Cerebellar cortex (tissue), 1 donor: ENCODE measurements at regions not wholly inside any gene's neighbourhood (a gene's known extent, or its start where the extent isn't known, plus 50 kb on each side); places are given as distances from the start of the nearest gene placed in this dataset.
A peak's percentile ranks its signal among the peaks of the same experiment; 100 is the strongest.
"Not testable (repeated sequence)": the region's sequence is repeated elsewhere in the genome, so short reads cannot be mapped to it uniquely, and the experiment has no call there.

Experiments
- DNase-seq: peaks from one replicate; pipeline ENCODE4 v3.0.0-alpha.2; 2015; ENCODE audit warnings: low spot score

DNA sequence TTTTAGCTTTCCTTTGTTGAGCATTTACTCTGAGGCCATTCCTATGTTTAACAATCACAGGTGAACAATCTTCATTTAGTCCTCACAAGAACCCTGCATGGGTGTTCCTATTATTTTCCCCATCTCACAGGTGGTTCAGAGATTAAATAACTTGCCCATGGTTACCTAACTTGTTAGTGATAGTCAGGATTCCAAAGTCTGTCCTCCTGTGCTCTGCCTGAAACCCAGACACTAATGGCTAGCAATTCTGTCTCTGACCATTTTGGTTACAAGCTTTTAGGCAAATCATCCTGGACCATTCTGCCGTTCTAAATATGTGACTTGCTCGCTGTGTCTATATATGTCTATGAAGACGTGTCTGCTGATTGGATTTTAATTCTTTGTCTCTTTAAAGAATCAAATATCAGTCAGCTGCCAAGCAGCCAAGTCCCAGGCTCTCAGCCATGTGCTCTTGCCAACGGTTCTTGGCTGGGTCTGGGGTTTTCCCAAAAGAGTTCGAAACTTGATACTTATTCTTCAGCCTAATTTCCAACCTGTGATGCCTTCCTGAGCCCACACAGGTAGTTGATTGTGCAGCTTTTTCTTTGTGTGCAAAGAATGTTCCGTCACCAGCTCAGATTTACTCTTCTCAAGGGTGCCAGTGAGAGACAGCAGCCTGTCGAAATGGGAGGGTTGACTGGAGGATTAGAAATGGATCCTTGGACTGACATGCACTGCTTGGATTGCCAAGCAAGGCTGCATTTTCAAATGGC, 121.7 kb downstream of the NREP start:
- peak; percentile 72 for DNase-seq

DNA sequence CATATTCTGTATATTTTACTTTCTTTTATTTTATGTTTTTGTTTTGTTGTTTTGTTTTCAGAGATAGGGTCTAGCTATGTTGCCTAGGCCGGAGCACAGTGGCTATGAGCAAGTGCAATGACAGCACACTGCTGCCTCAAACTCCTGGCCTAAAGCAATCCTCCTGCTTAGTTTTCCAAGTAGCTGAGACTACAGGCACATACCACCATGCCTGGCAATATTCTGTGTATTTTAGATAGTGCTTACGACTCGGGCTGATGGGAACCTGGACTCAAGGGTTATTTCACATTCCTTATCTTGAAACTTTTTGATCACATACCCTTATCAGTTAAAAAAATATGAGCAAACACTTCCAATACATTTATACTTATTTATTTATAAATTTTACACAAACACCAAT, 119.0 kb upstream of the STARD4 start:
- DNase-seq = no peak

DNA sequence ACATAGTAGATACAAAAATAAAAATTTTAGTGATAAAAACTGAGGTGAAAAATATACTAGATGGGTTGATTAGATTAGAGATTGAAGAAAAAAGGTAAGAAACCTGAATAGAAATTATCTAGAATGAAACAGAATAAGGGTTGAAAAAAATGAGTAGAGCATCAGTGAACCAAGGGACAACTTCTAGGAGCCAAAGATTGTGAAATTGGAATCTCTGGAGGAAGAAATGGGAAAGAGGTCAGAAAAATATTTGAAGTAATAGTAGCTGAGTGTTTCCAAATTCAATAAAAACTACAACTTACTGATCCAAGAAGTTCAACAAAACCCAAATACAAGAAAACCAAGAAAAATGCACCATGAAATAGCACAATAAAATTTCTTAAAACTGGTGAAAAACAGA, 116.6 kb upstream of the STARD4 start:
- DNase-seq = no peak

DNA sequence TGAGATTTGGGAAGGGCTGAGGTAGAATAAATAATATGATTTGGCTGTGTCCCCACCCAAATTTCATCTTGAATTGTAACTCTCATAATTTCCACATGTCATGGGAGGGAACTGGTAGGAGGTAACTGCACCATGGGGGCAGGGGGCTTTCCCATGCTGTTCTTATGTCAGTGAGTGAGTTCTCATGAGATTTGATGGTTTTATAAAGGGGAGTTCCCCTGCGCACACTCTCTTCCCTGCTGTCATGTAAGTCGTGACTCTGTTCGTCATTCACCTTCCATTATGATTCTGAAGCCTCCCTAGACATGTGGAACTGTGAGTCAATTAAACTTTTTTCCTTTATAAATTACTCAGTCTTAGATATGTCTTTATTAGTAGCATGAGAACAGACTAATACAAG, 115.5 kb upstream of the STARD4 start:
- no peak for DNase-seq

DNA sequence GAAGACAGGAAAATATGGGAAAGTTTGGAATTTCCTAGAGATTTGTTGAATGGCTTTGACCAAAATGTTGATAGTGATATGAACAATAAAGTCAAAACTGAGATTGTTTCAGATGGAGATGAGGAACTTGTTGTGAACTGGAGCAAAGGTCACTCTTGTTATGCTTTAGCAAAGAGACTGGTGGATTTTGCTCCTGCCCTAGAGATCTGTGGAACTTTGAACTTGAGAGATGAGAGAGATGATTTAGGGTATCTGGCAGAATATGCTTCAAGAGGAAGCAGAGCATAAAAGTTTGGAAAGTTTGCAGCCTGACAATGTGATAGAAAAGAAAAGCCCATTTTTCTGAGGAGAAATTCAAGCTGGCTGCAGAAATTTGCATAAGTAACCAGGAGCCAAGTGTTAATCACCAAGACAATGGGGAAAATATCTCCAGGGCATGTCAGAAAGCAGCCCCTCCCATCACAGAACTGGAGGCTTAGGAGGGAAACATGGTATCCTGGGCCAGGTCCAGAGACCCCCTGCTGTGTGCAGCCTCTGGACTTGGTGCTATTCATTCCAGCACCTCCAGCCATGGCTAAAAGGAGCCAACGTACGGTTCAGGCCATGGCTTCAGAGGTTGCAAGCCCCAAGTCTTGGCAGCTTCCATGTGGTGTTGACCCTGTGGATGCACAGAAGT, 114.3 kb upstream of the STARD4 start:
- no peak for DNase-seq

DNA sequence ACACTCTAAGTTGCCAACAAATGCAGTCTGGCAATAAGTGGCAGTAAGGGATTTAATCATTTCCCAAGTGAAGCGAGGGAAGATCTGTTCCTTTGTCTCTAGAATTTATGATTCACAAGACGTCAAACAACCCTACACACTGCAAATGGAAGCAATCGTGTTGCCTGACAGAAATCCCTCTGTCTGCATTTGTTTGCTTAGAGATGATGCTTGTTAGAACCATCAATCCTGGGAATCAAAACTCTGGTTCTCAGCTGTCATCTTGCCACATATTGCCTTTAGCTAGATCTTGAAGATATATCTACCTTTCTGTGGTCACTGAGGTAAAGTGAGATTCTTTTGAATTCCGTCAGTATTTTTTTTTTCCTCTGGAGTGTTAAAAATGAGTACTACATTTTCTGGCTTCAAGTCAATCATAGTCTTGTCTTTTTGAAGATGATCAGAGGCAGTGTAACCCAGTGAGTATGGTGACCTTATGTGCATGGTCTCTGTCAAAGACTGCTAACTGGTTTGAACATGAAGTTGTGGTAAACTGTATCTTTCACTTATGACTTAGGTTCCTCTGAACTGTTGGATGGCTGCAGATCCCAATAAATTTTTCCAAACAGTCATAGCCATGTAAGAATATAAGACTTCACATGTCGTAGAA, 106.4 kb upstream of the STARD4 start:
- DNase-seq = no peak

DNA sequence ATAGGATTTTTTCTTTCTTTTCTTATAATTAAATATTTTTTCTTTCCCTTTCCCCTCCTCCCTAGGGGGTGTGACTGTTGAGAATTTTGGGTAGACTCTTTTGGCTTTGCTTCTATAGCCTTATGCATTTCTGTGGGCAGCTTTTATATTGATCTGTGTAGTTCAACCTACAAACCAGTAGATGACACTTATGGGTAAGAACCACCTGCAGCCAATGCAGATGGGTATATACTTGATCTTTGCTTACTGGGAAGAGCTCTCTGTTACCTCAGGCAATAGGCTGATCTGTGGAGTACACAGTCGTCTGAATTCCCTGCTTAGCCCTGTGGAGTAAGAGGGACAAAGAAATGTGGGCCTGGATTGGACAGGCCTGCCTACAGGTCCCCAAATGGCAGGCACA, 102.7 kb upstream of the STARD4 start:
- no peak for DNase-seq

DNA sequence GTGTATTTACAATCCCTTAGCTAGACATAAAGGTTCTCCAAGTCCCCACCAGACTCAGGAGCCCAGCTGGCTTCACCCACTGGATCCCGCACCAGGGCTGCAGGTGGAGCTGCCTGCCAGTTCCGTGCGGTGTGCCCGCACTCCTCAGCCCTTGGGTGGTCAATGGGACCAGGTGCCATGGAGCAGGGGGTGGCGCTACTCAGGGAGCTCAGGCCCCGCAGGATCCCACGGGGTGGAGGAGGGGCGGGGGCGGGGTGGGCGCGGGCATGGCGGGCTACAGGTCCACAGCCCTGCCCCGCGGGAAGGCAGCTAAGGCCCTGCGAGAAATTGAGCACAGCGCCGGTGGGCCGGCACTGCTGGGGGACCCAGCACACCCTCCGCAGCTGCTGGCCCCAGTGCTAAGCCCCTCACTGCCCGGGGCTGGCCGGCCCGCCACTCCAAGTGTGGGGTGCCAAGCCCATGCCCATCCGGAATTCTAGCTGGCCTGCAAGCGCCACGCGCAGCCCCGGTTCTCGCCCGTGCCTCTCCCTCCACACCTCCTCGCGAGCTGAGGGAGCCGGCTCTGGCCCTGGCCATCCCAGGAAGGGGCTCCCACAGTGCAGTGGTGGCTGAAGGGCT, 99.8 kb upstream of the STARD4 start:
- not testable (repeated sequence) for DNase-seq

DNA sequence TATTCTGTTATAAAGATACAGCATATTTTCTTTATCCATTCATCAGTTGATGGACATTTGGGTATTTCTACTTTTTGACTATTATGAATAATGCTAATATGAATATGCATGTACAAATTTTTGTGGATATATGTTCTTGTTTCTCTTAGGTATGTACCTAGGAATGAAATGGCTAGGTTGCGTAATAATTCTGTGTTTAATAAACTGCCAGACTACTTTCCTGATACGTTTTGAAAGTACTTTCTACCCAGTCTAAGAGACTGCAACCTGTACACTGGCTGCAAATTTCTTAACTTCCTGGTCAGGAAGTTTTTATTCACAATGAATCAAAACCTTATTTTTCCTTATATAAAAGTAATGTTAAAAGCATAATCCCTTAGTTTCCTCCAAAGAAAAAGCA, 93.9 kb upstream of the STARD4 start:
- DNase-seq = no peak

DNA sequence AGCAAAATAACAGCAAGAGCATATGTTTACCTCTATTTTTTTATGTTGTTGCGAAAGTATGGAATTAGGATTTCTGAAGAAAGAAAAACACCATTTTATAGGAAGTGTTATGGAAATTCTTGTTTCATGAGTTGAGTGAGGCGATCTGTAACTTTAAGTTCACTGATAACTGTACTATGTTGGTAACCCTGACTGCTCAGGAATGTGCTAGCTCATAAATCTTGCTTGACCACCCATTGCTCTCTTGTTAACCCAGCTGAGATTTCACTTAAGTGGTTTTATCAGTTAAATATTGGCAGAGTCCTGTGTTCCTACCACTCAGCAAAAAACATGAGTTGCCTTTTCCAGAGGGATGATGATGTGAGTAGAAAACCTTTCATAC, 91.1 kb upstream of the STARD4 start:
- DNase-seq = no peak

DNA sequence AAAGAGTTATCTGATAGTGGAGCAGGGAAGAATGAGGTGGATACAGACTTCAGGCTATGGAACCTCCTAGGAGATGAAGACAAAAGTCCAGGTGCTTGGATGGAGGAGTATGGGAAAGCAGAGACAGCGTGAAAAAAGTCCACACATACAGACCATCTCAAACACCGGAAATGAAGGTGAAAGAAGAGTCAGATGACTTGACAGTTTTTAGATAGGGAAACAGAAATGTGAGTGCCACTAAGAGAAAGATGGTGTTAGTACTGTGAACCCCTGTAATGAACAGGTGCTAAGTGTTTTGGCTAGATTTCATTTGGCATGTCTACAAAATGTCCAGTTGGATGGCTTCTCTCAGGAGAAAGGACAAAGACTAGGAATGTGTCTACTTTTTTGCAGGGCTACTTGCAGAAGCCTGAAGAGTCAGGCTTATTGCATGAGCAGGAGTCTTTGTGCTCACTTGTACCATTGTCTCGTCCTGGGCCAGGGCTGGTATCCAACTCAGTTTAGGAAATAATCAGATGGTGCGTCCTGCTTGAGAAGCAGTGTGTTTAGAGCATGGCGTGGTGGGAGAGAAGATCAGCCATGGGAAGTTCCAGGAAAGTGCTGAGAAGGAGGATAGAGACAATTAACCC, 90.6 kb upstream of the STARD4 start:
- no peak for DNase-seq

DNA sequence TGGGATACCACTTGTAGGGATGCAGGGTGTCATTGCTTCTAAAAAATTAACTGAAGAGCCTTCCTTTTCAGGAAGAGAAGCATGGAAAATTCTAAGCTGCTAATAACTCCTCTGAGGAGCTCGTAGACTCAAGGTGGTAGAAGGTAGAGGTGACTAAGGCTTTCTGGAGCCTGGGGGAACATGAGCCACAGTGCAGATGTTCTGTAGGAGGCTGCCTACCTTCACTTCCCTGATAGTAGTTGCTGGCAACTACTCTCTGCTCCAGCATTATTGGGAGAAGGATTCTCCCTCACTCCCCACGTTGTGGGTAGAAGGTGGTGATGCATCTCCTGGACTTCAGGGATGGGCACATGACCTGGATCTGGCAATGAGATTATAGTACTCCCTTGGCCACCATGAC, 86.7 kb upstream of the STARD4 start:
- DNase-seq = no peak

DNA sequence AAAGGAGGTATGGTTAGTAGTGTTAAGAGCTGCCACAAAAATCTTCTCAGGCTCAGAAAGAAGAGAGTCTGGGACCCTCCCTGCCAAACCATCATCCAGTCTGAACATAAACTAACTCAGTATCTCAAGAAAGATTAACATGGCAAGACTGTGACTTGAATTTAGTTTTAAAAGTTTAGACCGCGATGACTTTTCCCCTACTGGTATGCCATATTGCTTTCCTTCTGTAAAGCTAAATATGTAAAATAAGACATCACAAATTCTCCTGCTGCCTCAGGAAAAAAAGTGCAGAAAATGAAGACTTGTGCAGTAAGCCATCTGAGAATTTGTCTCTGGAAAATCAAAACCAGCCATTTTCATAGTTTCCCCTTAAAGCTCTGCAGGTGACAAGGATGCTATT, 85.2 kb upstream of the STARD4 start:
- DNase-seq = no peak

DNA sequence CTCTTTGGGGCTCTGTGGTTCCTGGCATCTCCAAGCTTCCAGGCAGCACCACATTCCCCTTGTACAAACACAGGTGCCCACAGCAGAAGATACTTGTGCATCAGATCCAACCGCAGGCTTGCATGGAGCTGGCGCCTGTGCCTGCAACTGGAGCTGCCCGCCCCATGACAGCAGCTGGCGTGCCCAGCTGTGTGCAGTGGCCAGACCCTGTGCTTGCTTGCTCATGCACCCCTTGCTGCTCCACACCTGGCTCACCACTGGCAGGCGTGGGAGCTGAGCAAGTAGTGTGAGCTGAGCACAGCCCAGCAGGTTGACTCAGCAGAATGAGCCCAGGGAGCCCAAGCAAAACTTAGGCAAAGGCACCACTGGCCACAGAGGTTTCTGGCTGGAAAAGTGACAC, 84.4 kb upstream of the STARD4 start:
- no peak for DNase-seq

DNA sequence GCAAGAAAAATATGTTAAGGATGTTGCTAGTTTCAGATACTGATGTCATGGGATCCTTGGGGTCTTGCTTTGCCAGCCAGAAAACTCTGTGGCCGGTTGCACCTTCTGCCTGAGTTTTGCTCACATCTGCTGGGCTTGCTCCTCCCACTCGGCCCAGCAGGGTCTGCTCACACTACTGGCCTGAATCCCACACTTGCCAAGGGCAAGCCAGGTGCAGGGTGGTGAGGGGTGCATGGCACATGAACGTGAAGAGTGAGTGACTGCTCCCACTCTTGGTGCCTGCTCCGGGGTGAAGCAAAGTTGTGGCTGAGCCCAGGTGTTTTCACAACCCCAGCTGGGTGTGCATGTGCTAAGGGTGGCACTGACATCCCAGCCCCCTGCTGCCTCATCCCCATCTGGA, 83.1 kb upstream of the STARD4 start:
- DNase-seq = no peak

DNA sequence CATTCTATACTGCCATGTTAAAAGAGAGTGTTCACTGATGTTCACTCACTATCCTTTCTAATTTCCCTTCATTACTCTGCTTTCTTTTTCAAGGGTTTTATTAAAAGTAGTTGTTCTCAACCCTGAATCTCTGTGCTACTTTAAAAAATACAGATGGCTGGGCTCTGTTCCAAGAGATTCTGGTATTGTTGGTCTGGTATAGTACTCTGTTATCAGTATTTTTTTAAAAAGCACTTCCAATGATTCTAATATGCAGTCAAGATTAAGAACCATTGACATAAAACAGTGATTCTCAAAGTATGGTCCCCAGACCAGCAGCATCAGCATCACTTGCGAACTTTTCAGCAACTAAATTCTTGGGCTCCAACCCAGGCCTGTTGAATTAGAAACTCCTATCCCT, 77.0 kb upstream of the STARD4 start:
- no peak for DNase-seq

DNA sequence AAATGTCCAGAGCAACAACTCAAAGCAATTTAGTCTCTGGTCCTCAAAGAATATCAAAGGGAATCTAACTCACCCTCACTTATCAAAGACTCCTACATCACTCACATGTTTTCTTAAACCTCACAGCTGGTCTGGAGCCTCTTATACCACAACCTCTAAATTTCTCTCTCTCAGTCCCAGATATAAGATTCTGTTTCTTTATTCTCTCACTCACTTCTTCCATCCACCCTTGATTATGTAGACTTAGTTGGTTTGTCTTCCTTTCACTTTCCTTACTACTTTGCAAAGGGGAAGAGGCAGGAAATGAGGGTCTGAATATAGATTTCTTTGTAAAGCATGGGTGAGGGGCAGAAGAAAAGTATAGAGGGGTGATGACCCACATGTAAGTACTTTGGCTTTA, 75.4 kb upstream of the STARD4 start:
- no peak for DNase-seq

DNA sequence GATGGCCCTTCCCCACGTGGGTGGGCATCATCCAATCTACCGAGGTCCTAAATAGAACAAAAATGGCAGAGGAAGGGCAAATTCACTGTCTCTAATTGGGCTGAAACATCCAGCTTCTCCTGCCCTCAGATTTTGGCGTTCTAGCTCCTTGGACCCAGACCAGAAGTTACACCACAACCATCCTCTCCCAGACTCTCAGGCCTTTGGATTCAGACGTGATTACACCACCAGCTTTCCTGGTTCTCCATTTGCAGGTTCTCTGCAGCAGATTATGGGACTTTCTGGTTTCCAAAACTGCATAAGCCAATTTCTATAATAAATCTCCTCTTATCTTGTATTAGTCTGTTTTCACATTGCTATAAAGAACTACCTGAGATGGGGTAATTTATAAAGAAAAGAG, 73.6 kb upstream of the STARD4 start:
- no peak for DNase-seq

DNA sequence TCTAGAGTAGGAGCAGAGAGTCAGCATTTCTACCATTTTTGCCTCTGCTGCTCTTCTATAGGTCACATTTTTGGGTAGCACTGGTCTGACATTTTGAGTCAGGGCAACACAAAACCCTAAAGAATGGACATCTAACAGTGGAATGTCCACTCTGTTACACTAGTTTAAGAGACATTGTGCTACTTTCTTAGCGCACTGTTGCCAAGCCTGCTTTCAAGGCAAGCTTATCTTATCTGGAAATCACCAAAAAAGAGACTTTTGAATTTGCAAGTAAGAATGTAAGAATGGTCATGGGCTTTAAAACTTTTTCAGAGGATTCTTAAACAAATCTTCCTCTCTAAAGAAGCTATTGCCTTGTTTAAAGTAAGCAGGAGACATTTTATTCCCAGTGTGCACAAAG, 73.0 kb upstream of the STARD4 start:
- no peak for DNase-seq

DNA sequence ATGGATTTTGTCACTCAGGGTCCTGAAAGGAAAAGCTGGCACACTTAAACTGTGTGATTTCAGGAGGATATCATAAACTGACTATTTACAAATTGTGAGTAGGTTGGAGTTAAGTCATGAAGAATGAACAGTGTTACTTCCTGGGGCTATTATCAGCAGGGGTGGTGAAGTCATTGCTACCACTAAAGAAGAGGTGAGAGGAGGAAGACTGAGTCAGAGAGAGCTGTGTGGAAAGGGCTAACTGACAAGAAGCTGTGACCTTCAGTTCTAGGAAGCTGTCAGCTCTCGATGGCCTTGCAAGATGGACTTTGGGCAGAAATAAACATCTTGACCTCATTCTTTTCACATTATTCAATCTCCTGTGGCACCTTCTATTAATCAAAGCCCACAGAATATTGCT, 72.3 kb upstream of the STARD4 start:
- no peak for DNase-seq

DNA sequence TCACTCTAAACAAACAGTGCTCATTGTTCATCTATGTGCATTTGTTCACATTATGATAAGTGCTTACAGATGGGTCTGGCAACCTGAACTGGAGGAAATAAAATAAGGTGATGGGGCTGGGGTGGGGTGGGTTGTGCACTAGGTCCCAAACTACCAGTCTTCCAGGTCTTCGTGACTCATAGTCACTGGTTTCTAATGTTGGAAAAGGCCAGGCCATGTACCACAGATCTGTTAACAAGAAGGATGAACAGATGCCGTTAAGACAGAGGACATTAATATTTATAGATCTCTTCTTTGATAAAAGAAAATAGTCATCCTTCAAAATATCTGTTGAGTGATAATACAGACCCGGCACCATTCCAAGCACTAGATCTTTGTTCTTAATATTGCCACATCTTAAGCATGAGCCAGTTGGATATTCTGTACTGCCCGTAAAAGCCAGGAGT, 71.4 kb upstream of the STARD4 start:
- no peak for DNase-seq

DNA sequence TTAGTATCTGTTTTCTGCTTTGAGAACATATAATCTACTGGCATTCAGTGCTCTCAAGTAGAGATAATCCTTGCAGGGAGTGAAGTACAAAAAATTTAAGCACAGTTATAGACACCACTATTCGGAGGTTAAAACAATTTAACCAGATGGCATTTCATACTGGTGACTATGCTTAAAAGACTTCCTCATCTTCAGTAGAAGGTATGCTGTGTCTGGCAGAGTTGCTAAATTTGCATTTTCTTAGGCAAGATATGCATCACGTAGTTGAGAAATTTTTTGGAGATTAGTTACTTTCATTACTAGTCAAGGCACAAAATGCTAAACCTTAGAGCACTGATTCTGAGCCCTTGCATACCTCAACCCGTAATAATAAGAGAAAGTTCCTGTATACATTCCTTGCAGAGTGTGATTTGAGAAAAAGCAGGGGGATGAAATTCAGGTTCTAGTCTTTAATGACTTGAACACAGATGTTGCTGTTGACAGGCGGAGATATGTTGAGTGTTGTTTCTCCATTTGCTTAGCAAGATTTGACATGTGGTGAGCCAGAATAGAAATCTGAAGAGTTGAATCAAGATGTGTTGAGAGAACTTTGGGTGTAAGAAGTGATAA, 70.8 kb upstream of the STARD4 start:
- no peak for DNase-seq
